ENCODE measurements at regions not wholly inside any gene's neighbourhood (a gene's known extent, or its start where the extent isn't known, plus 50 kb on each side); places are given as distances from the start of the nearest gene placed in this dataset.

- no peak for DNase-seq
Observed at GRCh38 chr22:48891688-48892577, 935.7 kb downstream of the BRD1 start.

DNA sequence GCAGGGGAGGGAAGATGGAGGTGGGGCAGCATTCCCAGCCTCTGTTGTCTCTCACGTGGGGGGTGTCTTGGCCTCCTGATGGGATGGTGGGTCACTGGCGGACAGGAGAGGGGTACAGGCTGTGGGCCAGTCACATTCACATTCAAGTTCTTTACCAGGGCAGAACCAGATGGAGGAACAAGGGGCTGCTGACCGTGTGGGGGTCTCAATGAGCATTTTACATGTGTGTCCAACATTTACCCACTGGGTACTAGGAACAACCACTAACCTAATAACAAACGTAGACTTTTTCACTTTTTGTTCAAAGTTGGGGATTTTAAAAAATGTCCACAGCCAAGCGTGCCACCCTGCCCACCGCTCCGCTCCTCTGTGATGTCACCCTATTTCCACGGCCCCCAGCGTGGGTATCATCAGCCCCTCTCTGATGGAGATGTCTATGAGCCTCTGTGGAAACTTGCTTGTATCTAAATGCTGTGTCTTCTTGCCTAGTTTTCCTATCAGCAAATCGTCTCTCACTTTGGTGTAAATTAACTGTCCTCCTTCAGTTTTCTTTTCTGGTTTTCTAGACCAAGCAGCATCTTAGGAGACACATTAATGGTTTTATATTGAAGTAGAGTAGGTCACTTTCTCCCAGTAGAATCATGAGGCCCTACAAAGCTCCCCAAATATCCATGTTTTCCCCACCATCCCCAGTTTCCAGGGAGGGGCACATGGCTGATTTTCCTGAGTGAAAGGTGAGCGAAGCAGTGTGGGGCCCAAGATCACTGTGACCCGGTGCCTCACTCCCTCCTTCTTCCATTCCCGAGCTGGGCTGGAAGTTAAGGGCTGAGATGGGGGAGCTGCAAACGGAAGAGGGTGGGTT is 936.7 kb downstream of the BRD1 start:
- DNase-seq = no peak

GRCh38 chr22:48889887-48890692 is 937.6 kb downstream of the BRD1 start:
- DNase-seq = no peak

- no peak for DNase-seq
Observed at GRCh38 chr22:48889209-48889830, 938.4 kb downstream of the BRD1 start.

- no peak for DNase-seq
Observed at GRCh38 chr22:48888466-48889208, 939.0 kb downstream of the BRD1 start.

DNA sequence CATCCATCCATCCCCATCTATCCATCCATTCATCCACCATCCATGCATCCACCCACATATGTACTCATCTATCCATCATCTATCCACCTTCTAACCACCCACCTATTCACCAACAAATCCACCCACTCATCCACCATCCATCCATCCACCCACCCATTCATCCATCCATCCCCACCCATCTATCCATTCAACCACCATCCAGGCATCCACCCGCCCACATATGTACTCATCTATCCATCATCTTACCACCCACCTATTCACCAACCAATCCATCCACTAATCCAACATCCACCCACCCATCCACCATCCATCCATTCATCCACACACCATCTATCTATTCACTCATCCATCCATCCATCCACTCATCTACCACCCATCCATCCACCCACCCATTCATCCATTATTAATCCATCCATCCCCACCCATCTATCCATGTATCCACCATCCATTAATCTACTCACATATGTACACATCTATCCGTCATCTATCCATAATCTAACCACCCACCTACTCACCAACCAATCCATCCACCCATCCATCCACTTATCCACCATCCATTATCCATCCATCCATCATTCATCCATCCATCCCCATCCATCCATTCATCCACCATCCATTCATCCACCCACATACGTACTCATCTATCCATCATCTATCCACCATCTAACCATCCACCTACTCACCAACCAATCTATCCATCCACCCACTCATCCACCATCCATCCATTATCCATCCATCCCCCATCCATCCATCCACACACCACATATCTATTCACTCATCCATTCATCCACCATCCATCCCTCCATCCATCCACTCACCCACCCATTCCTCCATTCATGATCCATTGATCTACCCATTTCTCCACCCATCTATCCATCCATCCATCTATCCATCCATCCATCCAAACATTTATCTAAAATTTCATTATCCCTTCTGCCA is 940.0 kb downstream of the BRD1 start:
- DNase-seq = no peak

GRCh38 chr22:48886604-48887393 is 940.9 kb downstream of the BRD1 start:
- DNase-seq = no peak

DNA sequence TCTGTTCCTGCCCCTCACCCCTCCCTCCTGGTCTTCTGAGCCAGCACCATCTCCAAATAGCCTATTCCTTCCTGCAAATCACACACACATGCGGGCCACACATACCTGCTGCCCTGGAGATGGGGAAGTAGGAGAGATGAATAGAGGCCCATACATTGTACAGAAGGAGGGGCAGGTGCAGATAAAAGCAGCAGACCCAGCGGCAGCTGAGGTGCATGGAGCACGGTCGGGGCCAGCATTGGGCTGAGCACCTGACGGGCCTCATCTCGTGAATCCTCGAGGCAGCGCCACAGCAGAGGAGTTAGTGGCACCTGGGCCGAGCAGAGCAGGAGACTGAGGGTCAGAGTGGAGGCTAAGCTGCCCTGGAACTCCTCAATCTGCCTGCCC is 941.8 kb downstream of the BRD1 start:
- DNase-seq = no peak

DNA sequence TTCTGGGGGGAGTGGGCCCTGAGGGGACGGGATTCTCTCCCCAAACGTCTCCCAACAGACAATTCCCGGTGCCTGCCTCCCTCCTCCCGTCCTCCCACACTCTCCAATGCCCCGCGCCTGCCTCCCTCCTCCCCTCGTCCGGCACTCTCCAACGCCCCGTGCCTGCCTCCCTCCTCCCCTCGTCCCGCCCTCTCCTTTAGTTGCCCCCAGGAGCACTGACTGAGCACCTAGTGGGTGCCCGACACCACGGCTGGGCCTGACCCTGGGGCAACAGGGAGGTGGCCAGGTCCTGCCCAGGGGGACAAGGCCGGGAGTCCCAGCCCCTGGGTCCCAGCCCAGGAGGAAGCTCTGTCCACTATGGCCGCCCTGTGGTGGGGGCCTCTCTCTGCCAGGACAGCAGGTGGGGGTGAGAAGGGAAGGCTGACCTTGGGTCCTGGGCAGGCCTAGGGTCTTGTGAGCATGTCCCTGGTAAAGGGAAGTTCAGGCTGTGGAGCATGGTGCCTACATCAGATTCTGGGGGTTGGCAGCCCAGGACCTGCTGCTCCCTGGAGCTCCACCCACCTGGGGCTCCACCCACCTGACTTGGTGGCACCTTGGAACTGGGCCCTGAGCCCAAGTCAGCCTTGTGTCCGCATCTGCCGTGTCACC is 942.3 kb downstream of the BRD1 start:
- no peak for DNase-seq

DNA sequence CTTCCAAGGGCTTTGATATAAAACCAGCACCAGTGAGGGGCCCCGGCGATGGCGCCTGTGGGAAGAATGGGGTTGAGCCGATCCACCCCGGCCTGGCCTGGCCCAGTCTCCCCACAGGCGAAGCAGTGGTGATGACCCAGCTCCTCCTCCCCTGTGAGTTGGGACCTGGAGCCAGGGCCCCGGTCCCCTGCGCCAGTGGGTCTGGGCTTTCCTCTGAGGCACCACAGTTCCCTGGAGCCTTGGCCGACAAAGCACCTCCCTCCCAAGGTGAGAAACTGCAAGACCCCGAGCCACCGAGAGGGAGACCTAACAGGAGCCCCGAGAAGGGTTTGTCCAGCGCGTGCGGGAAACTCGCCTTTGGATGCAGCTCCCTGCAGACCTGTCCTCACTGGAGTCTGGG is 942.9 kb downstream of the BRD1 start:
- DNase-seq = no peak

GRCh38 chr22:48884324-48884723 is 943.3 kb downstream of the BRD1 start:
- no peak for DNase-seq

- DNase-seq = no peak
Observed at GRCh38 chr22:48883211-48883960, 944.3 kb downstream of the BRD1 start.

GRCh38 chr22:48882636-48883200 is 945.0 kb downstream of the BRD1 start:
- no peak for DNase-seq

DNA sequence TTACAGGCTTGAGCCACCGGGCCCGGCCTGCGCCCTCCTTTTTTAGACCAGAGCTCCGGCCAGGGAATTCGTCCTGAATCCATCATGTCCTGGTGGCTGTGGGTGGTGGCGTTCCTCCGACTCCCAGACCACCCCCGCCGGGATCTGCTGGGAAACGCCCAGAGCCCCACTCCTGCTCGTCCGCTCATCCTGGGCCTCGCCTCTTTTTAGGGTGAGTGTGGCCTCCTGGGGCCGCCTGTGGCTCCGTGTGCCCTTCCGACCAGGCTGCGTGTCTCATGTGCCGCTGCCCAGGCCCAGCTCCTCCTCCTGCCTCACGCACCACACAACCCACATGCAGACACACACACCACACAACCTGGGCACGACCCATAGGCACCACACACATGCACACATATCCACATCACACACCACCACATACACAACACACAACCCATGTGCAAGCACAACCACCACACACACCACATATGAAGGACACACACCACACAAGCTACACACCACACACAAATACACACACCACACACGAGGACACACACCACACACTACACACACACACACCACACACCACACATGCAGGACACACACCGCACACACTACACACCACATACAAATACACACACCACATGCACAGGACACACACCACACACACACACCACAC is 946.2 kb downstream of the BRD1 start:
- no peak for DNase-seq

DNA sequence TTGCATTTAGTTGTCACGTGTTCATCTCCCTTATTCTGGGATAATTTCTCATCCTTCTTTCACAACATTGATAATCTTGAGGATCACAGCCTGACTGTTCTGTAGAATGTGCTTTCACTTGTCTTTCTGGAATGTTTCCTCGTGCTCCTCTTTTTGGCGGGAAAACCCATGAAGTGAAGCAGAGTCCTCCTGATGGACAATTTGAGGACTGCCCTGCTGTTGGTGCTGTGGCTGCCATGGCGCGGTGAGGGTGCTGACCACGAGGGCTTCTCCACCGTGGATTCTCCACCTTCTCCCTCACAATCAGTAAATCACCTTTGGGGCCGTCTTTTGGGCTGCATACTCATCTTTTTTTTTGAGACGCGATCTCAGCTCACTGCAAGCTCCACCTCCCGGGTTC is 946.9 kb downstream of the BRD1 start:
- DNase-seq = no peak

GRCh38 chr22:48876951-48877350 is 950.7 kb downstream of the BRD1 start:
- no peak for DNase-seq

DNA sequence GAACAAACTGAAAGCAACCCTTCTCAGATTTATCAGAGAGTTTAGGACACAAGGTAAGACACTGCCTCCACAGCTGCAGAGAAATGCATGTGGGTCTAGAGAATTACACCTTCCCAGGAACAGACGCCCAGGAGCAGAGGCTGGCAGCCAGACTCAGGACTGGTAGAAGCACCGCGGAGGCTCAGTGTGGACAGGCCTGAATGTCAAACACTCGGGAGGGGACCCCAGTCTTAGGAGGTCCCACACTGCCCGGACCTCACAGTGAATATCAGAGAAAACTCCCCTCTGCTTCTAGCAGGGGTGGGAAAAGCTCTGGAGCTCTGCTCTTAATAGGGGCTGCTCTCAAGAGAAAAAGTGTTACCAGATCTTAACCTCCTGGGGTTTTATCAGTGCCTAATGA is 952.7 kb downstream of the BRD1 start:
- DNase-seq = no peak

DNA sequence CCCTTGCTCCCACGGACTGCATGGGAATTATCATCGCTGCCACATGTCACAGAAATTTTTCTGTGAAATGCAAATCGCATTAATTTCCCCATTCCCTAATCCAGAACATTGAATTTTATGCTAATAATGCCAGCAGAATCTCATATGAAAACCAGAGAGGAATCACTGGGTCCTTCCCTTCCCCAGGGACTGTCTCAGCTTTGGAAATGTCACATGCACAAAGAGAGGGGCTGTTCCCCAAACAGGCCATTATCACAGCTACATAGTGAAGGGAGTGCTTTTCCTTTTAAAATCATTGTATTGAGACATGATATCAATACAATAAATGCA is 954.5 kb downstream of the BRD1 start:
- no peak for DNase-seq
